IPS DF 19.7 (cell line): ENCODE measurements at regions not wholly inside any gene's neighbourhood (a gene's known extent, or its start where the extent isn't known, plus 50 kb on each side); places are given as distances from the start of the nearest gene placed in this dataset.
"Not testable (repeated sequence)": the region's sequence is repeated elsewhere in the genome, so short reads cannot be mapped to it uniquely, and the experiment has no call there.

Source experiments
- DNase-seq: peaks from one replicate; pipeline ENCODE4 v3.0.0-alpha.2; 2013; ENCODE audit warnings: low read depth, low spot score

- no peak for DNase-seq
Observed at GRCh38 chr6:102793752-102794151, 1400.2 kb downstream of the GRIK2 start.

- DNase-seq, result no peak
Observed at GRCh38 chr6:102774326-102774725, 1380.8 kb downstream of the GRIK2 start.

- no peak for DNase-seq
Observed at GRCh38 chr6:102773636-102774035, 1380.1 kb downstream of the GRIK2 start.

GRCh38 chr6:102766963-102767362, 1373.5 kb downstream of the GRIK2 start:
- no peak for DNase-seq

- no peak for DNase-seq
Observed at GRCh38 chr6:102764317-102764716, 1370.8 kb downstream of the GRIK2 start.

- no peak for DNase-seq
Observed at GRCh38 chr6:102763891-102764290, 1370.4 kb downstream of the GRIK2 start.

GRCh38 chr6:102761872-102762271, 1368.4 kb downstream of the GRIK2 start:
- DNase-seq, result no peak

- no peak for DNase-seq
Observed at GRCh38 chr6:102759415-102759814, 1365.9 kb downstream of the GRIK2 start.

- not testable (repeated sequence) for DNase-seq
Observed at GRCh38 chr6:102758536-102758935, 1365.0 kb downstream of the GRIK2 start.

GRCh38 chr6:102749210-102749971, 1355.9 kb downstream of the GRIK2 start:
- no peak for DNase-seq

- DNase-seq, result no peak
Observed at GRCh38 chr6:102746941-102747340, 1353.4 kb downstream of the GRIK2 start.

GRCh38 chr6:102742754-102743356, 1349.3 kb downstream of the GRIK2 start:
- DNase-seq, result no peak

GRCh38 chr6:102742028-102742427, 1348.5 kb downstream of the GRIK2 start:
- no peak for DNase-seq

GRCh38 chr6:102736941-102737368, 1343.4 kb downstream of the GRIK2 start:
- DNase-seq, result no peak

- DNase-seq, result no peak
Observed at GRCh38 chr6:102732898-102733297, 1339.4 kb downstream of the GRIK2 start.

- DNase-seq, result not testable (repeated sequence)
Observed at GRCh38 chr6:102722086-102722485, 1328.6 kb downstream of the GRIK2 start.

- DNase-seq, result no peak
Observed at GRCh38 chr6:102717737-102718456, 1324.4 kb downstream of the GRIK2 start.

- no peak for DNase-seq
Observed at GRCh38 chr6:102717252-102717651, 1323.7 kb downstream of the GRIK2 start.

GRCh38 chr6:102701019-102701418, 1307.5 kb downstream of the GRIK2 start:
- DNase-seq, result no peak

- no peak for DNase-seq
Observed at GRCh38 chr6:102686461-102686860, 1293.0 kb downstream of the GRIK2 start.

- no peak for DNase-seq
Observed at GRCh38 chr6:102680413-102680812, 1286.9 kb downstream of the GRIK2 start.

GRCh38 chr6:102679865-102680264, 1286.4 kb downstream of the GRIK2 start:
- DNase-seq, result no peak

- DNase-seq, result no peak
Observed at GRCh38 chr6:102677225-102677624, 1283.7 kb downstream of the GRIK2 start.
